ENCODE measurements at regions not wholly inside any gene's neighbourhood (a gene's known extent, or its start where the extent isn't known, plus 50 kb on each side); places are given as distances from the start of the nearest gene placed in this dataset.

GRCh38 chr5:92715946-92716520 is 865.0 kb downstream of the NR2F1-AS1 start:
- TF ChIP-seq CTCF (IDR thresholded peaks at IDR 0.05; ENCODE audit: low read depth, low read length) (no peak), POLR2A (IDR thresholded peaks at IDR 0.05; ENCODE audit: extremely low read depth, insufficient read length) (no peak)

Measured in NB4 (cell line).